CD4-positive, alpha-beta T cell treated with Interleukin-12 subunit alpha and Interleukin-12 subunit beta, for 1 hour (primary cell): ENCODE measurements at regions not wholly inside any gene's neighbourhood (a gene's known extent, or its start where the extent isn't known, plus 50 kb on each side); places are given as distances from the start of the nearest gene placed in this dataset.
"Not testable (repeated sequence)": the region's sequence is repeated elsewhere in the genome, so short reads cannot be mapped to it uniquely, and the experiment has no call there.

Experiments used
- DNase-seq: peaks from one replicate; pipeline ENCODE4 v3.0.0-alpha.2; 2020

- no peak for DNase-seq
Measured at GRCh38 chr16:26909623-26910022, 157.1 kb upstream of the C16orf82 start.

GRCh38 chr16:26911436-26911835 is 155.3 kb upstream of the C16orf82 start:
- DNase-seq, result no peak

GRCh38 chr16:26913851-26914250 is 152.9 kb upstream of the C16orf82 start:
- no peak for DNase-seq

- DNase-seq, result no peak
Measured at GRCh38 chr16:26930786-26931581, 135.7 kb upstream of the C16orf82 start.

GRCh38 chr16:26950636-26951035 is 116.1 kb upstream of the C16orf82 start:
- DNase-seq, result no peak

- no peak for DNase-seq
Measured at GRCh38 chr16:26951950-26952349, 114.8 kb upstream of the C16orf82 start.

- DNase-seq, result no peak
Measured at GRCh38 chr16:26952411-26952810, 114.3 kb upstream of the C16orf82 start.

GRCh38 chr16:26957283-26957859 is 109.4 kb upstream of the C16orf82 start:
- no peak for DNase-seq

GRCh38 chr16:26959416-26960009 is 107.2 kb upstream of the C16orf82 start:
- DNase-seq, result no peak

GRCh38 chr16:26961459-26961858 is 105.3 kb upstream of the C16orf82 start:
- no peak for DNase-seq

GRCh38 chr16:26963109-26963508 is 103.6 kb upstream of the C16orf82 start:
- peak; percentile 9 for DNase-seq

- no peak for DNase-seq
Measured at GRCh38 chr16:26969589-26970231, 97.0 kb upstream of the C16orf82 start.

- no peak for DNase-seq
Measured at GRCh38 chr16:26970292-26970691, 96.4 kb upstream of the C16orf82 start.

- no peak for DNase-seq
Measured at GRCh38 chr16:26976873-26977272, 89.9 kb upstream of the C16orf82 start.

GRCh38 chr16:26981266-26981938 is 85.3 kb upstream of the C16orf82 start:
- DNase-seq, result no peak

- no peak for DNase-seq
Measured at GRCh38 chr16:26982422-26982821, 84.3 kb upstream of the C16orf82 start.

- DNase-seq, result no peak
Measured at GRCh38 chr16:26983426-26983825, 83.3 kb upstream of the C16orf82 start.

- no peak for DNase-seq
Measured at GRCh38 chr16:26985100-26986065, 81.3 kb upstream of the C16orf82 start.

- no peak for DNase-seq
Measured at GRCh38 chr16:26987597-26988010, 79.1 kb upstream of the C16orf82 start.

GRCh38 chr16:26988186-26988585 is 78.5 kb upstream of the C16orf82 start:
- no peak for DNase-seq

GRCh38 chr16:26990384-26991120 is 76.2 kb upstream of the C16orf82 start:
- not testable (repeated sequence) for DNase-seq
